ENCODE measurements at regions not wholly inside any gene's neighbourhood (a gene's known extent, or its start where the extent isn't known, plus 50 kb on each side); places are given as distances from the start of the nearest gene placed in this dataset.

DNA sequence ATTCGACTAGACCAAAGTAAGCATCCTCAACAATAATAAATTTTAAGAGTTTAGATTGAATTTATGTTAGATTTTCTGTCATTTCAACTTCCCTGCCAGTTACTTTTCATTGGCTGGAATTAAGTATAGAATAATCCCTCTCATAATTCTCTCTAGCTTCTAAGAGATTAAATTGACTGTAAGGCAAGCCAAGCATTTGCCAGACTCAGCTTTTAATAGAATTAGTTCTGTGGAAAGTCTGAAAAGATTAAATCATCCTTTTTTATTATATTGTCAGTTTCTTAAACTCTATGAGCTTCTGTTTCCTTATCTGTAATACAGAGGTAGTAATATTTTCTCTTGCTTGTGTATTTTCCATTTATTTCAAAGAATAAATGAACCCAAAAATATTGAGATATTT lies 77.9 kb upstream of the ZNF804A start:
- TF ChIP-seq POLR2A (IDR thresholded peaks at IDR 0.05) = no peak
- TF ChIP-seq, protein P1, sequence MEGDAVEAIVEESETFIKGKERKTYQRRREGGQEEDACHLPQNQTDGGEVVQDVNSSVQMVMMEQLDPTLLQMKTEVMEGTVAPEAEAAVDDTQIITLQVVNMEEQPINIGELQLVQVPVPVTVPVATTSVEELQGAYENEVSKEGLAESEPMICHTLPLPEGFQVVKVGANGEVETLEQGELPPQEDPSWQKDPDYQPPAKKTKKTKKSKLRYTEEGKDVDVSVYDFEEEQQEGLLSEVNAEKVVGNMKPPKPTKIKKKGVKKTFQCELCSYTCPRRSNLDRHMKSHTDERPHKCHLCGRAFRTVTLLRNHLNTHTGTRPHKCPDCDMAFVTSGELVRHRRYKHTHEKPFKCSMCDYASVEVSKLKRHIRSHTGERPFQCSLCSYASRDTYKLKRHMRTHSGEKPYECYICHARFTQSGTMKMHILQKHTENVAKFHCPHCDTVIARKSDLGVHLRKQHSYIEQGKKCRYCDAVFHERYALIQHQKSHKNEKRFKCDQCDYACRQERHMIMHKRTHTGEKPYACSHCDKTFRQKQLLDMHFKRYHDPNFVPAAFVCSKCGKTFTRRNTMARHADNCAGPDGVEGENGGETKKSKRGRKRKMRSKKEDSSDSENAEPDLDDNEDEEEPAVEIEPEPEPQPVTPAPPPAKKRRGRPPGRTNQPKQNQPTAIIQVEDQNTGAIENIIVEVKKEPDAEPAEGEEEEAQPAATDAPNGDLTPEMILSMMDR (IDR thresholded peaks at IDR 0.05) = no peak

Measured in Peyer's patch (tissue), 4 donors.